LNCAP (cell line): ENCODE measurements at regions not wholly inside any gene's neighbourhood (a gene's known extent, or its start where the extent isn't known, plus 50 kb on each side); places are given as distances from the start of the nearest gene placed in this dataset.

Experiments
- CTCF ChIP-seq: fragments of 450-650 bp; IDR thresholded peaks from 2 replicates; pipeline ENCODE4 v1.5.1; 2017; ENCODE audit warnings: mild to moderate bottlenecking

GRCh38 chr3:144409319-144409718 is 437.7 kb downstream of the DIPK2A start:
- no peak for TF ChIP-seq CTCF

- TF ChIP-seq CTCF: no peak
Measured at GRCh38 chr3:144413068-144413467, 441.4 kb downstream of the DIPK2A start.

- TF ChIP-seq CTCF: no peak
Measured at GRCh38 chr3:144415492-144415891, 443.9 kb downstream of the DIPK2A start.

- no peak for TF ChIP-seq CTCF
Measured at GRCh38 chr3:144424606-144425005, 453.0 kb downstream of the DIPK2A start.

GRCh38 chr3:144426366-144426765 is 454.7 kb downstream of the DIPK2A start:
- no peak for TF ChIP-seq CTCF

- no peak for TF ChIP-seq CTCF
Measured at GRCh38 chr3:144426967-144427366, 455.3 kb downstream of the DIPK2A start.

GRCh38 chr3:144429719-144430121 is 458.1 kb downstream of the DIPK2A start:
- no peak for TF ChIP-seq CTCF

- TF ChIP-seq CTCF: no peak
Measured at GRCh38 chr3:144431134-144431533, 459.5 kb downstream of the DIPK2A start.
